ENCODE measurements at regions not wholly inside any gene's neighbourhood (a gene's known extent, or its start where the extent isn't known, plus 50 kb on each side); places are given as distances from the start of the nearest gene placed in this dataset.
"Not testable (repeated sequence)": the region's sequence is repeated elsewhere in the genome, so short reads cannot be mapped to it uniquely, and the experiment has no call there.

GRCh38 chr18:14947482-14948162 is 199.7 kb downstream of the ANKRD30B start:
- H4K20me1 ChIP-seq (ENCODE audit: insufficient read depth, low read length), result no peaks in the 10 kb centered on the region
- H3K4me1 ChIP-seq (ENCODE audit: insufficient read depth, low read length, poor library complexity, severe bottlenecking), result no peaks in the 10 kb centered on the region
- no peak for TF ChIP-seq EZH2phosphoT487 (IDR thresholded peaks at IDR 0.05; ENCODE audit: borderline replicate concordance, low read depth, low read length)
- no peak overlapping the region for H3K4me2 ChIP-seq (ENCODE audit: low read length)
- no TSS peak for BruUV-seq (replicated peaks)
- ChIA-PET CTCF (ENCODE audit: unreplicated experiment) (no interaction called here), POLR2A (no interaction called here)
- no peak overlapping the region for H3K27ac ChIP-seq (ENCODE audit: low read depth, low read length, poor library complexity, severe bottlenecking)
- no peaks in the 10 kb centered on the region for H3K9me3 ChIP-seq (ENCODE audit: low read length)
- H3K4me3 ChIP-seq (ENCODE audit: low read depth, low read length, poor library complexity, severe bottlenecking), result no peak overlapping the region
- no peaks in the 10 kb centered on the region for H3K36me3 ChIP-seq (ENCODE audit: insufficient read depth, low read length)
- intact Hi-C loops (cut with micrococcal nuclease; ENCODE audit: unreplicated experiment), result no loop called here
- H3K9me2 ChIP-seq (ENCODE audit: insufficient read depth, low read length), result no peaks in the 10 kb centered on the region
- no peak overlapping the region for H2AFZ ChIP-seq (ENCODE audit: low read length)
- no peaks in the 10 kb centered on the region for H3K79me2 ChIP-seq (ENCODE audit: insufficient read depth, low read depth, low read length)
- no peak for DNase-seq (ENCODE audit: low spot score)

- H3K4me2 ChIP-seq (ENCODE audit: low read length), result no peak overlapping the region
- no peaks in the 10 kb centered on the region for H3K4me1 ChIP-seq (ENCODE audit: insufficient read depth, low read length, poor library complexity, severe bottlenecking)
- POLR2A ChIA-PET, result no interaction called here
- intact Hi-C loops (cut with micrococcal nuclease; ENCODE audit: unreplicated experiment), result no loop called here
- no TSS peak for BruUV-seq (replicated peaks)
- no peak overlapping the region for H3K27ac ChIP-seq (ENCODE audit: low read depth, low read length, poor library complexity, severe bottlenecking)
- TF ChIP-seq EZH2phosphoT487 (IDR thresholded peaks at IDR 0.05; ENCODE audit: borderline replicate concordance, low read depth, low read length) (no peak), CTCF (conservative IDR thresholded peaks at IDR 0.05; ENCODE audit: low read length) (no peak)
- no peaks in the 10 kb centered on the region for H3K9me2 ChIP-seq (ENCODE audit: insufficient read depth, low read length)
- no peaks in the 10 kb centered on the region for H3K36me3 ChIP-seq (ENCODE audit: insufficient read depth, low read length)
- DNase-seq (ENCODE audit: low spot score), result no peak
- CTCF ChIA-PET (ENCODE audit: unreplicated experiment), result no interaction called here
- no peak overlapping the region for H3K4me3 ChIP-seq (ENCODE audit: low read depth, low read length, poor library complexity, severe bottlenecking)
- no peak overlapping the region for H2AFZ ChIP-seq (ENCODE audit: low read length)
- no peaks in the 10 kb centered on the region for H3K9me3 ChIP-seq (ENCODE audit: low read length)
- no peaks in the 10 kb centered on the region for H4K20me1 ChIP-seq (ENCODE audit: insufficient read depth, low read length)
- H3K79me2 ChIP-seq (ENCODE audit: insufficient read depth, low read depth, low read length), result no peaks in the 10 kb centered on the region
These were observed 200.2 kb downstream of the ANKRD30B start for GRCh38 chr18:14948163-14948540.

- TF ChIP-seq CTCF (conservative IDR thresholded peaks at IDR 0.05; ENCODE audit: low read length) (no peak), EZH2phosphoT487 (IDR thresholded peaks at IDR 0.05; ENCODE audit: borderline replicate concordance, low read depth, low read length) (no peak)
- H3K4me3 ChIP-seq (ENCODE audit: low read depth, low read length, poor library complexity, severe bottlenecking), result no peak overlapping the region
- no peak overlapping the region for H3K4me2 ChIP-seq (ENCODE audit: low read length)
- H3K4me1 ChIP-seq (ENCODE audit: insufficient read depth, low read length, poor library complexity, severe bottlenecking), result no peaks in the 10 kb centered on the region
- no peak overlapping the region for H3K27ac ChIP-seq (ENCODE audit: low read depth, low read length, poor library complexity, severe bottlenecking)
- intact Hi-C loops (cut with micrococcal nuclease; ENCODE audit: unreplicated experiment), result no loop called here
- CTCF ChIA-PET (ENCODE audit: unreplicated experiment), result no interaction called here
- no peak overlapping the region for H2AFZ ChIP-seq (ENCODE audit: low read length)
- no peaks in the 10 kb centered on the region for H3K9me3 ChIP-seq (ENCODE audit: low read length)
- POLR2A ChIA-PET, result interaction anchor here (0.7 kb wide), 1 partner anchor 1192 kb away, joined by 3 read pairs; no protein-coding TSS in a partner anchor
- BruUV-seq (replicated peaks), result no TSS peak
- no peaks in the 10 kb centered on the region for H4K20me1 ChIP-seq (ENCODE audit: insufficient read depth, low read length)
- no peaks in the 10 kb centered on the region for H3K79me2 ChIP-seq (ENCODE audit: insufficient read depth, low read depth, low read length)
- no peaks in the 10 kb centered on the region for H3K36me3 ChIP-seq (ENCODE audit: insufficient read depth, low read length)
- DNase-seq (ENCODE audit: low spot score), result no peak
- no peaks in the 10 kb centered on the region for H3K9me2 ChIP-seq (ENCODE audit: insufficient read depth, low read length)
These were observed 202.1 kb downstream of the ANKRD30B start for GRCh38 chr18:14949800-14950664.

- H3K36me3 ChIP-seq (ENCODE audit: insufficient read depth, low read length); H3K4me3 ChIP-seq (ENCODE audit: low read depth, low read length, poor library complexity, severe bottlenecking); H4K20me1 ChIP-seq (ENCODE audit: insufficient read depth, low read length); H3K9me2 ChIP-seq (ENCODE audit: insufficient read depth, low read length); H3K4me2 ChIP-seq (ENCODE audit: low read length); H2AFZ ChIP-seq (ENCODE audit: low read length); POLR2A ChIA-PET; H3K27ac ChIP-seq (ENCODE audit: low read depth, low read length, poor library complexity, severe bottlenecking); BruUV-seq (replicated peaks); H3K79me2 ChIP-seq (ENCODE audit: insufficient read depth, low read depth, low read length); H3K9me3 ChIP-seq (ENCODE audit: low read length); CTCF ChIA-PET (ENCODE audit: unreplicated experiment); H3K4me1 ChIP-seq (ENCODE audit: insufficient read depth, low read length, poor library complexity, severe bottlenecking); DNase-seq (ENCODE audit: low spot score); intact Hi-C loops (cut with micrococcal nuclease; ENCODE audit: unreplicated experiment): not testable (repeated sequence)
These were observed 204.6 kb downstream of the ANKRD30B start for GRCh38 chr18:14952444-14953077.

Data from OCI-LY7 (cell line).